ENCODE measurements at regions not wholly inside any gene's neighbourhood (a gene's known extent, or its start where the extent isn't known, plus 50 kb on each side); places are given as distances from the start of the nearest gene placed in this dataset.

GRCh38 chr11:69388210-69388609 is 93.3 kb upstream of the LINC01488 start:
- H3K9ac ChIP-seq (ENCODE audit: low read depth, low read length, poor library complexity) = no peak overlapping the region
- H3K4me1 ChIP-seq (ENCODE audit: control insufficient read depth in 2 of 2, insufficient read depth in 1 of 2, low read depth in 1 of 2, low read length in 2 of 2) = no peaks in the 10 kb centered on the region
- no peak overlapping the region for H3K23ac ChIP-seq (ENCODE audit: low read depth, low read length, poor library complexity)
- H3K36me3 ChIP-seq (replicated peaks in 1 of 2; ENCODE audit: control insufficient read depth in 2 of 2, insufficient read depth in 2 of 2, low read length in 2 of 2) = no peaks in the 10 kb centered on the region
- H2BK120ac ChIP-seq (ENCODE audit: low read depth, low read length) = no peak overlapping the region
- no peaks in the 10 kb centered on the region for H3K79me1 ChIP-seq (ENCODE audit: low read depth, low read length)
- H3K27ac ChIP-seq (replicated peaks; ENCODE audit: low read length) = no peak overlapping the region
- H3K9me3 ChIP-seq (replicated peaks in 1 of 2; ENCODE audit: control insufficient read depth in 2 of 2, insufficient read depth in 1 of 2, low read depth in 1 of 2, low read length in 2 of 2) = peaks cover 5 to 13% of the 10 kb centered on the region in 2 donors
- peaks cover 0 to 2% (median 0%) of the 10 kb centered on the region in 3 experiments for H3K27me3 ChIP-seq (ENCODE audit: control insufficient read depth in 3 of 3, insufficient read depth in 3 of 3, low read depth in 1 of 3, low read length in 3 of 3)
- H3K18ac ChIP-seq (ENCODE audit: low read length) = no peak overlapping the region
- no peak for DNase-seq (ENCODE audit: low spot score)
- no peak overlapping the region for H2BK12ac ChIP-seq (ENCODE audit: low read length)
- no peak overlapping the region for H2BK15ac ChIP-seq (ENCODE audit: low read length)
- H3K14ac ChIP-seq (ENCODE audit: low read length) = no peak overlapping the region
- no peak overlapping the region for H2AFZ ChIP-seq (ENCODE audit: low read length)
- no peak overlapping the region for H3K4me2 ChIP-seq (ENCODE audit: insufficient read depth, low read length, poor library complexity, severe bottlenecking)
- H2AK5ac ChIP-seq (ENCODE audit: low read depth, low read length) = no peak overlapping the region
- H3K4me3 ChIP-seq (ENCODE audit: low read length in 2 of 2) = no peak overlapping the region
- H4K8ac ChIP-seq (ENCODE audit: low read depth, low read length) = no peak overlapping the region
- H4K91ac ChIP-seq (ENCODE audit: low read depth, low read length, poor library complexity) = no peak overlapping the region
- no peak overlapping the region for H2BK5ac ChIP-seq (ENCODE audit: low read length)
- no peak overlapping the region for H3K4ac ChIP-seq (ENCODE audit: low read length)

- Histone ChIP-seq H2AK5ac (ENCODE audit: low read depth, low read length) (no peak overlapping the region), H2BK12ac (ENCODE audit: low read length) (no peak overlapping the region), H3K27ac (replicated peaks; ENCODE audit: low read length) (no peak overlapping the region), H3K9ac (ENCODE audit: low read depth, low read length, poor library complexity) (no peak overlapping the region), H2BK5ac (ENCODE audit: low read length) (no peak overlapping the region), H3K9me3 (replicated peaks in 1 of 2; ENCODE audit: control insufficient read depth in 2 of 2, insufficient read depth in 1 of 2, low read depth in 1 of 2, low read length in 2 of 2) (peaks cover 5 to 13% of the 10 kb centered on the region in 2 donors), H4K91ac (ENCODE audit: low read depth, low read length, poor library complexity) (no peak overlapping the region), H3K4me2 (ENCODE audit: insufficient read depth, low read length, poor library complexity, severe bottlenecking) (no peak overlapping the region), H3K14ac (ENCODE audit: low read length) (no peak overlapping the region), H2BK15ac (ENCODE audit: low read length) (no peak overlapping the region), H3K4me3 (ENCODE audit: low read length in 2 of 2) (no peak overlapping the region), H3K4ac (ENCODE audit: low read length) (no peak overlapping the region), H4K8ac (ENCODE audit: low read depth, low read length) (no peak overlapping the region), H3K79me1 (ENCODE audit: low read depth, low read length) (no peaks in the 10 kb centered on the region), H2AFZ (ENCODE audit: low read length) (no peak overlapping the region), H3K23ac (ENCODE audit: low read depth, low read length, poor library complexity) (no peak overlapping the region), H2BK120ac (ENCODE audit: low read depth, low read length) (no peak overlapping the region), H3K4me1 (ENCODE audit: control insufficient read depth in 2 of 2, insufficient read depth in 1 of 2, low read depth in 1 of 2, low read length in 2 of 2) (no peaks in the 10 kb centered on the region), H3K27me3 (ENCODE audit: control insufficient read depth in 3 of 3, insufficient read depth in 3 of 3, low read depth in 1 of 3, low read length in 3 of 3) (peaks cover 0 to 2% (median 0%) of the 10 kb centered on the region in 3 experiments), H3K36me3 (replicated peaks in 1 of 2; ENCODE audit: control insufficient read depth in 2 of 2, insufficient read depth in 2 of 2, low read length in 2 of 2) (no peaks in the 10 kb centered on the region), H3K18ac (ENCODE audit: low read length) (no peak overlapping the region)
- no peak for DNase-seq (ENCODE audit: low spot score)
- no CpG with 5 or more reads among the region's 2 CpGs for WGBS, 2 donors (ENCODE audit: extremely low coverage in 2 of 2, insufficient read length in 2 of 2, insufficient replicate concordance in 1 of 2)
These were observed 92.8 kb upstream of the LINC01488 start for GRCh38 chr11:69388661-69389060.

GRCh38 chr11:69390561-69390960 is 90.9 kb upstream of the LINC01488 start:
- no peak overlapping the region for H3K27ac ChIP-seq (replicated peaks; ENCODE audit: low read length)
- WGBS, 2 donors (ENCODE audit: extremely low coverage in 2 of 2, insufficient read length in 2 of 2, insufficient replicate concordance in 1 of 2) = 100% methylated on average over 2 of the region's 8 CpGs; no CpG with 5 or more reads in 1 of the 2 donors
- H3K9ac ChIP-seq (ENCODE audit: low read depth, low read length, poor library complexity) = peak overlapping the region; percentile 55
- peak overlapping the region; percentile 26 for H2BK5ac ChIP-seq (ENCODE audit: low read length)
- H2BK12ac ChIP-seq (ENCODE audit: low read length) = no peak overlapping the region
- no peak overlapping the region for H2BK120ac ChIP-seq (ENCODE audit: low read depth, low read length)
- peak overlapping the region; percentile 58 for H2AK5ac ChIP-seq (ENCODE audit: low read depth, low read length)
- H3K4me2 ChIP-seq (ENCODE audit: insufficient read depth, low read length, poor library complexity, severe bottlenecking) = no peak overlapping the region
- H2BK15ac ChIP-seq (ENCODE audit: low read length) = peak overlapping the region; percentile 15
- H3K4me3 ChIP-seq (ENCODE audit: low read length in 2 of 2) = peak overlapping the region in 1 of 2 donors; percentile 3
- peaks cover 0 to 4% of the 10 kb centered on the region in 2 donors for H3K4me1 ChIP-seq (ENCODE audit: control insufficient read depth in 2 of 2, insufficient read depth in 1 of 2, low read depth in 1 of 2, low read length in 2 of 2)
- H3K79me1 ChIP-seq (ENCODE audit: low read depth, low read length) = no peaks in the 10 kb centered on the region
- H3K36me3 ChIP-seq (replicated peaks in 1 of 2; ENCODE audit: control insufficient read depth in 2 of 2, insufficient read depth in 2 of 2, low read length in 2 of 2) = no peaks in the 10 kb centered on the region
- H3K14ac ChIP-seq (ENCODE audit: low read length) = no peak overlapping the region
- H4K91ac ChIP-seq (ENCODE audit: low read depth, low read length, poor library complexity) = no peak overlapping the region
- DNase-seq (ENCODE audit: low spot score) = no peak
- no peak overlapping the region for H3K23ac ChIP-seq (ENCODE audit: low read depth, low read length, poor library complexity)
- H3K4ac ChIP-seq (ENCODE audit: low read length) = no peak overlapping the region
- H4K8ac ChIP-seq (ENCODE audit: low read depth, low read length) = no peak overlapping the region
- H3K9me3 ChIP-seq (replicated peaks in 1 of 2; ENCODE audit: control insufficient read depth in 2 of 2, insufficient read depth in 1 of 2, low read depth in 1 of 2, low read length in 2 of 2) = peaks cover 5 to 13% of the 10 kb centered on the region in 2 donors
- no peaks in the 10 kb centered on the region for H3K27me3 ChIP-seq (ENCODE audit: control insufficient read depth in 3 of 3, insufficient read depth in 3 of 3, low read depth in 1 of 3, low read length in 3 of 3)
- peak overlapping the region; percentile 62 for H3K18ac ChIP-seq (ENCODE audit: low read length)
- H2AFZ ChIP-seq (ENCODE audit: low read length) = no peak overlapping the region

- Histone ChIP-seq H3K4me1 (ENCODE audit: control insufficient read depth in 2 of 2, insufficient read depth in 1 of 2, low read depth in 1 of 2, low read length in 2 of 2) (peaks cover 0 to 4% of the 10 kb centered on the region in 2 donors), H2AFZ (ENCODE audit: low read length) (no peak overlapping the region), H3K14ac (ENCODE audit: low read length) (no peak overlapping the region), H2AK5ac (ENCODE audit: low read depth, low read length) (no peak overlapping the region), H3K27me3 (ENCODE audit: control insufficient read depth in 3 of 3, insufficient read depth in 3 of 3, low read depth in 1 of 3, low read length in 3 of 3) (no peaks in the 10 kb centered on the region), H4K91ac (ENCODE audit: low read depth, low read length, poor library complexity) (no peak overlapping the region), H2BK15ac (ENCODE audit: low read length) (peak overlapping the region; percentile 59), H3K9ac (ENCODE audit: low read depth, low read length, poor library complexity) (no peak overlapping the region), H2BK5ac (ENCODE audit: low read length) (peak overlapping the region; percentile 26), H3K36me3 (replicated peaks in 1 of 2; ENCODE audit: control insufficient read depth in 2 of 2, insufficient read depth in 2 of 2, low read length in 2 of 2) (no peaks in the 10 kb centered on the region), H3K23ac (ENCODE audit: low read depth, low read length, poor library complexity) (no peak overlapping the region), H3K27ac (replicated peaks; ENCODE audit: low read length) (no peak overlapping the region), H3K79me1 (ENCODE audit: low read depth, low read length) (no peaks in the 10 kb centered on the region), H2BK120ac (ENCODE audit: low read depth, low read length) (no peak overlapping the region), H3K4me2 (ENCODE audit: insufficient read depth, low read length, poor library complexity, severe bottlenecking) (no peak overlapping the region), H3K4me3 (ENCODE audit: low read length in 2 of 2) (no peak overlapping the region), H3K4ac (ENCODE audit: low read length) (no peak overlapping the region), H3K18ac (ENCODE audit: low read length) (peak overlapping the region; percentile 81), H2BK12ac (ENCODE audit: low read length) (no peak overlapping the region), H3K9me3 (replicated peaks in 1 of 2; ENCODE audit: control insufficient read depth in 2 of 2, insufficient read depth in 1 of 2, low read depth in 1 of 2, low read length in 2 of 2) (peaks cover 5 to 13% of the 10 kb centered on the region in 2 donors), H4K8ac (ENCODE audit: low read depth, low read length) (no peak overlapping the region)
- WGBS, 2 donors (ENCODE audit: extremely low coverage in 2 of 2, insufficient read length in 2 of 2, insufficient replicate concordance in 1 of 2) = no CpG with 5 or more reads among the region's 34 CpGs
- no peak for DNase-seq (ENCODE audit: low spot score)
These were observed 90.0 kb upstream of the LINC01488 start for GRCh38 chr11:69391192-69392103.

All from neuronal stem cell (in vitro differentiated cells).